Vagina (tissue), 2 donors: ENCODE measurements at regions not wholly inside any gene's neighbourhood (a gene's known extent, or its start where the extent isn't known, plus 50 kb on each side); places are given as distances from the start of the nearest gene placed in this dataset.

Source experiments
- CTCF ChIP-seq, 3 experiments: fragments of 450-650 bp in 2 of 3; fragments of 200-600 bp in 1 of 3; sonication (generic) in 1 of 3; IDR thresholded peaks; one replicate each; pipeline ENCODE4 v1.5.1; 2017 to 2019; ENCODE audit warnings: antibody characterized with exemption in 3 of 3, mild to moderate bottlenecking in 2 of 3, moderate library complexity in 2 of 3
- POLR2AphosphoS5 ChIP-seq, 2 donors: sonication (generic); formaldehyde crosslinking; IDR thresholded peaks; one replicate each; pipeline ENCODE4 v1.9.0; 2017; ENCODE audit warnings: antibody characterized with exemption in 2 of 2, mild to moderate bottlenecking in 2 of 2, low read depth in 1 of 2; ENCODE audit not compliant: insufficient read depth in 1 of 2

- TF ChIP-seq CTCF (IDR thresholded peaks at IDR 0.05) (no peak), POLR2AphosphoS5 (IDR thresholded peaks at IDR 0.05; ENCODE audit: insufficient read depth in 1 of 2, low read depth in 1 of 2) (no peak)
Measured at GRCh38 chr13:78030341-78030896, 111.8 kb upstream of the EDNRB start.
